Upper lobe of left lung (tissue), 4 donors: ENCODE measurements at regions not wholly inside any gene's neighbourhood (a gene's known extent, or its start where the extent isn't known, plus 50 kb on each side); places are given as distances from the start of the nearest gene placed in this dataset.

Experiments
- EP300 ChIP-seq, 4 donors: sonication (generic); formaldehyde crosslinking; IDR thresholded peaks; one replicate each; pipeline ENCODE4 v1.5.1; 2017; ENCODE audit warnings: antibody characterized with exemption in 4 of 4, control low read depth in 2 of 4
- POLR2A ChIP-seq, 4 donors: fragments of 450-650 bp; IDR thresholded peaks; one replicate each; pipeline ENCODE4 v1.5.1; 2016 to 2017; ENCODE audit warnings: antibody characterized with exemption in 4 of 4, mild to moderate bottlenecking in 2 of 4
- POLR2AphosphoS5 ChIP-seq, 2 donors: sonication (generic); formaldehyde crosslinking; IDR thresholded peaks; one replicate each; pipeline ENCODE4 v1.5.1; 2017; ENCODE audit warnings: antibody characterized with exemption in 2 of 2
- TF ChIP-seq, protein P1 (sequence below), 6 experiments: fragments of 450-650 bp in 4 of 6; fragments of 200-600 bp in 2 of 6; sonication (generic) in 2 of 6; IDR thresholded peaks; one replicate each; pipeline ENCODE4 v1.5.1; 2016 to 2019; ENCODE audit warnings: antibody characterized with exemption in 6 of 6

- TF ChIP-seq POLR2AphosphoS5 (IDR thresholded peaks at IDR 0.05) (no peak), EP300 (IDR thresholded peaks at IDR 0.05) (no peak), POLR2A (IDR thresholded peaks at IDR 0.05) (no peak)
- TF ChIP-seq, protein P1, sequence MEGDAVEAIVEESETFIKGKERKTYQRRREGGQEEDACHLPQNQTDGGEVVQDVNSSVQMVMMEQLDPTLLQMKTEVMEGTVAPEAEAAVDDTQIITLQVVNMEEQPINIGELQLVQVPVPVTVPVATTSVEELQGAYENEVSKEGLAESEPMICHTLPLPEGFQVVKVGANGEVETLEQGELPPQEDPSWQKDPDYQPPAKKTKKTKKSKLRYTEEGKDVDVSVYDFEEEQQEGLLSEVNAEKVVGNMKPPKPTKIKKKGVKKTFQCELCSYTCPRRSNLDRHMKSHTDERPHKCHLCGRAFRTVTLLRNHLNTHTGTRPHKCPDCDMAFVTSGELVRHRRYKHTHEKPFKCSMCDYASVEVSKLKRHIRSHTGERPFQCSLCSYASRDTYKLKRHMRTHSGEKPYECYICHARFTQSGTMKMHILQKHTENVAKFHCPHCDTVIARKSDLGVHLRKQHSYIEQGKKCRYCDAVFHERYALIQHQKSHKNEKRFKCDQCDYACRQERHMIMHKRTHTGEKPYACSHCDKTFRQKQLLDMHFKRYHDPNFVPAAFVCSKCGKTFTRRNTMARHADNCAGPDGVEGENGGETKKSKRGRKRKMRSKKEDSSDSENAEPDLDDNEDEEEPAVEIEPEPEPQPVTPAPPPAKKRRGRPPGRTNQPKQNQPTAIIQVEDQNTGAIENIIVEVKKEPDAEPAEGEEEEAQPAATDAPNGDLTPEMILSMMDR (IDR thresholded peaks at IDR 0.05): no peak
Observed at GRCh38 chr5:39822020-39822419, 397.2 kb upstream of the DAB2 start.
